GM18867 (cell line): ENCODE measurements at regions not wholly inside any gene's neighbourhood (a gene's known extent, or its start where the extent isn't known, plus 50 kb on each side); places are given as distances from the start of the nearest gene placed in this dataset.
"Not testable (repeated sequence)": the region's sequence is repeated elsewhere in the genome, so short reads cannot be mapped to it uniquely, and the experiment has no call there.

Source experiments
- ATAC-seq: cut with Tn5 transposase; IDR thresholded peaks from one replicate; pipeline ENCODE4 v1.9.1; 2021; ENCODE audit warnings: mild to moderate bottlenecking, moderate library complexity; ENCODE audit not compliant: unreplicated experiment

- no peak for ATAC-seq
Measured at GRCh38 chrX:114095789-114096188, 488.1 kb upstream of the HTR2C start.

- ATAC-seq, result no peak
Measured at GRCh38 chrX:114087543-114087942, 496.3 kb upstream of the HTR2C start.

- ATAC-seq, result no peak
Measured at GRCh38 chrX:114077773-114078172, 506.1 kb upstream of the HTR2C start.

- no peak for ATAC-seq
Measured at GRCh38 chrX:114075073-114075673, 508.7 kb upstream of the HTR2C start.

- ATAC-seq, result no peak
Measured at GRCh38 chrX:114073926-114074325, 510.0 kb upstream of the HTR2C start.

GRCh38 chrX:114071412-114071811, 512.5 kb upstream of the HTR2C start:
- ATAC-seq, result no peak

GRCh38 chrX:114065577-114066223, 518.2 kb upstream of the HTR2C start:
- ATAC-seq, result no peak

- ATAC-seq, result no peak
Measured at GRCh38 chrX:114061226-114061625, 522.7 kb upstream of the HTR2C start.

- ATAC-seq, result no peak
Measured at GRCh38 chrX:114058988-114059418, 524.9 kb upstream of the HTR2C start.

GRCh38 chrX:114057422-114057821, 526.5 kb upstream of the HTR2C start:
- ATAC-seq, result not testable (repeated sequence)

GRCh38 chrX:114051667-114052315, 532.1 kb upstream of the HTR2C start:
- no peak for ATAC-seq

GRCh38 chrX:114050075-114050796, 533.6 kb upstream of the HTR2C start:
- ATAC-seq, result no peak

- no peak for ATAC-seq
Measured at GRCh38 chrX:114049063-114049462, 534.8 kb upstream of the HTR2C start.

GRCh38 chrX:114047558-114047957, 536.3 kb upstream of the HTR2C start:
- no peak for ATAC-seq

- ATAC-seq, result no peak
Measured at GRCh38 chrX:114046695-114047279, 537.1 kb upstream of the HTR2C start.

GRCh38 chrX:114041470-114041869, 542.4 kb upstream of the HTR2C start:
- not testable (repeated sequence) for ATAC-seq

GRCh38 chrX:114040661-114041269, 543.1 kb upstream of the HTR2C start:
- ATAC-seq, result not testable (repeated sequence)

- ATAC-seq, result not testable (repeated sequence)
Measured at GRCh38 chrX:114040111-114040510, 543.8 kb upstream of the HTR2C start.

GRCh38 chrX:114038358-114038757, 545.5 kb upstream of the HTR2C start:
- ATAC-seq, result no peak

- no peak for ATAC-seq
Measured at GRCh38 chrX:114037515-114037914, 546.4 kb upstream of the HTR2C start.
